GM12872 (cell line): ENCODE measurements at regions not wholly inside any gene's neighbourhood (a gene's known extent, or its start where the extent isn't known, plus 50 kb on each side); places are given as distances from the start of the nearest gene placed in this dataset.

Experiments used
- TF ChIP-seq, protein P1 (sequence below): IDR thresholded peaks from 3 replicates; pipeline ENCODE4 v1.5.1; 2011; ENCODE audit warnings: low read depth, mild to moderate bottlenecking, low read length, moderate library complexity; ENCODE audit not compliant: insufficient read depth

DNA sequence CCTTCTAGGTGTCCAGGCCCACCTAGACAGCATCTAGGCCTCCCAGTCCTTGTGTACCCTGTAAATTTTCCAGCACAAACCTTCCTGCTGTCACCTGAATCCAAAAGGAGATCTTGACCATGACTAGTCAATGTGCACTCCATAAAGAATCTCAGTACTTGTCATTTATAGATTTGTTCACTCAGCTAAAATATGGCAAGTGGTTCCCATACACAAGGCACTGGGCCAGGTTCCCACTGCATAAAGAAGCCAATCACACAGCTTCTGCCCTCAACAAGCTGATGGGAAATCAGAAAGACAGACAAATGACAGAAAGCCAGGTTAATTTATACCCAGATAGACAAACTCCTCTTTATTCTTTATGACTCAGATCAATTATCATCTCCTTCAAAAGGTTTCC lies 526.8 kb downstream of the CD83 start:
- TF ChIP-seq, protein P1, sequence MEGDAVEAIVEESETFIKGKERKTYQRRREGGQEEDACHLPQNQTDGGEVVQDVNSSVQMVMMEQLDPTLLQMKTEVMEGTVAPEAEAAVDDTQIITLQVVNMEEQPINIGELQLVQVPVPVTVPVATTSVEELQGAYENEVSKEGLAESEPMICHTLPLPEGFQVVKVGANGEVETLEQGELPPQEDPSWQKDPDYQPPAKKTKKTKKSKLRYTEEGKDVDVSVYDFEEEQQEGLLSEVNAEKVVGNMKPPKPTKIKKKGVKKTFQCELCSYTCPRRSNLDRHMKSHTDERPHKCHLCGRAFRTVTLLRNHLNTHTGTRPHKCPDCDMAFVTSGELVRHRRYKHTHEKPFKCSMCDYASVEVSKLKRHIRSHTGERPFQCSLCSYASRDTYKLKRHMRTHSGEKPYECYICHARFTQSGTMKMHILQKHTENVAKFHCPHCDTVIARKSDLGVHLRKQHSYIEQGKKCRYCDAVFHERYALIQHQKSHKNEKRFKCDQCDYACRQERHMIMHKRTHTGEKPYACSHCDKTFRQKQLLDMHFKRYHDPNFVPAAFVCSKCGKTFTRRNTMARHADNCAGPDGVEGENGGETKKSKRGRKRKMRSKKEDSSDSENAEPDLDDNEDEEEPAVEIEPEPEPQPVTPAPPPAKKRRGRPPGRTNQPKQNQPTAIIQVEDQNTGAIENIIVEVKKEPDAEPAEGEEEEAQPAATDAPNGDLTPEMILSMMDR, result no peak

- TF ChIP-seq, protein P1, result no peak
Observed at GRCh38 chr6:14645221-14645620, 527.6 kb downstream of the CD83 start.

DNA sequence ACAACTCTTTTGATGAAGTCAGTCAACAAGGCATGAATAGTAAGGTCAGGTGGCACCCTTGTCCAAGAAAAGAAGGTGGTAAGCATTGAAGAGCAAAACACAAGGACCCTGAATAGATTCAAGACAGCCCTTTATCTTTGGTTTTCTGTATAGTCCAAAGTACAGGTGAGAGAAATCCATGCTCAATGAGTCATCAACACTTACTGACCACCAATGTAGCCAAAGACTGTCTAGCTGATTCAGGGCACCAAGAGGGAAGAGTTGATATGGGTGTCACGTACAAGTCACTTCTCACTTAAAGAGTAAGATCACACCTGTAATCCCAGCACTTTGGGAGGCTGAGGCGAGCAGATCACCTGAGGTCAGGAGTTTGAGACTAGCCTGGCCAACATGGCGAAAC lies 528.3 kb downstream of the CD83 start:
- TF ChIP-seq, protein P1, result no peak

DNA sequence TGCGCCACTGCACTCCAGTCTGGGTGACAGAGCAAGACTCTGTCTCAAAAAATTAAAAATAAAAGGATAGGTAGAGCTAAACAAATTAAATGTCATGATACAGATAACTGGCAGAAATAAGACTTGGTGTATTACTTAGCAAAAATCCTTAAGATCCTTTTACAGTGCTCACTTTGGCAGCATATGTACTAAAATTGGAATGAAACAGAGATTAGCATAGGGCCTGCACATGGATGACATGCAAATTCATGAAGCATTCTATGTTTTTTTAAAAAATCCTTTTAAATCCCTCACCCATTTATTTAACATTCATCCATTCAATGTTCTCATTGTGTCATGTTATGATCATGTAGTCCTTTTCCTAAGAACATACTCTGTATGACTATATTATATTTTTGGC lies 528.8 kb downstream of the CD83 start:
- TF ChIP-seq, protein P1, result no peak

DNA sequence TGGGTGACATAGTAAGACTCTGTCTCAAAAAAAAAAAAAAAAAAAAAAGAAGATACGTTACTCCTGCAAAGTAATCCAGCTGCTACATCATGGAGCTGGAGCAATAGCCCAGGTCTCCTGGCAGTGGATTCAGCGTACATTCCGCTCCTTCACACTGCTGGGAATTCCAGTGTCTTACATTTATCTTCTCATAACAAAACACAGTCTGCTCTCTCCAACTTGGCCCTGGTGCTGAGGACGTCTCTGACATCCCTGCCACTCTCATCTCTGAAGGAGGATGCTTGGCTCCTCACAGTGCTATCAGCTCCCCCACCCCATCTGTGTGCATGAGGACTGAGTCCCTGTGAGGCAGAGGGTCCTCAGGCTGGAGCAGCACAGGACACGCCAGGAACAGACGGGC lies 529.8 kb downstream of the CD83 start:
- TF ChIP-seq, protein P1, result no peak

DNA sequence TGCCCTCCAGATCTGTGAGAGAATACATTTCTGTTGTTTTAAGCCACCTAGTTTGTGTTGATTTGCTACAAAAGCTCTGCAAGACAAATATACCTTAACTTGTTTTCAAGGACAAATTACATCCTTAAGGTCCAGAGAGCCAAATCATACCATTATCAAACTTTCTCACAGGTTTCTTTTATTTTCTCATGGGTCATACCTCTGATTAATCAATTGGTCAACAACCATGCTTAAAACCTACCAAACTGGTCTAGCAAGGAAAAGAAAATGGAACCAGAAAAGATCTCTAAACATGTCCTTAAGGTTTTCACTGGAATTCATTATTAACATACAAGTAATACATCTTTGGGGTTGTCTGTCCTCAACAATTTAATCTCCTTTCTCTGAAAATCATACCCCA lies 535.0 kb downstream of the CD83 start:
- TF ChIP-seq, protein P1, result no peak

GRCh38 chr6:14655201-14656061 lies 537.9 kb downstream of the CD83 start:
- TF ChIP-seq, protein P1, result no peak
